GM18868 (cell line): ENCODE measurements at regions not wholly inside any gene's neighbourhood (a gene's known extent, or its start where the extent isn't known, plus 50 kb on each side); places are given as distances from the start of the nearest gene placed in this dataset.
"Not testable (repeated sequence)": the region's sequence is repeated elsewhere in the genome, so short reads cannot be mapped to it uniquely, and the experiment has no call there.

Experiments used
- ATAC-seq: cut with Tn5 transposase; IDR thresholded peaks from one replicate; pipeline ENCODE4 v1.9.1; 2021; ENCODE audit warnings: mild to moderate bottlenecking, moderate library complexity; ENCODE audit not compliant: unreplicated experiment

DNA sequence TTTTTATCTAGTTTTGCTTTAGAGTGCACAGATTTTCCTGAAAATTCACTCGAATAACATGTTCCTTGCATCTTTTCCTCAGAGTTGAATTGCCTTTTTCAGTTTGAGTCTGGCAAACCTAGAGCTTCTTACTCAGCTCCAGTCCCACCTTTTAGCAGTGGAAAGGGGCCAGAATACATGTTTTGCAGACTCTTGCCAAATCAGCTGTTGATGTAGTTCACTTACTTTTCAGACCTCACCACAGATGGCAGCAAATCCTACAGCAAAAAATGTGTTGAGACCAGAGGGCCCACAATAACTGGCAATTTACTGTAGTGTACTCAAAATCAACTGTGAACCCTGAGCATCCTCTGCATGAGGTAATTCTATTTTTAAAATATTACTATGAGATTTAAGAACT is 545.2 kb upstream of the ACO1 start:
- ATAC-seq, result no peak

DNA sequence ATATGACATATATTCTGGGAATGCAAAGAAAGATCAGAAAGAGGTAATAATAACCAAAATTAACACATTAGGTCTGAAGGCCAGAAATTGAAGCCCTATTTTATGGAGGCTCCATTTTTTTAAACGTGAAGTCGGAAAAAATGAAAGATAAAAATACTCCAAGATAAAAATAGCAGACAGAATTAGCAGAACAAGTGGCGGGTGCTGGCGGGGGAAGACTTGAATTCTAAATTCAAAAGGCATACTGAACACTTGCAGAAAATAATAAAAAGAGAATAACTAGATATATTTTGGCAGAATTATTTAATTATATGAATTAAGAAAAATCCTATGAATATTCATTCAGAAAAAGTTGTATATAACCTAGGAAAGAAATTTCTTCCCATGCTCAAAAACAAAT is 543.7 kb upstream of the ACO1 start:
- ATAC-seq, result no peak

DNA sequence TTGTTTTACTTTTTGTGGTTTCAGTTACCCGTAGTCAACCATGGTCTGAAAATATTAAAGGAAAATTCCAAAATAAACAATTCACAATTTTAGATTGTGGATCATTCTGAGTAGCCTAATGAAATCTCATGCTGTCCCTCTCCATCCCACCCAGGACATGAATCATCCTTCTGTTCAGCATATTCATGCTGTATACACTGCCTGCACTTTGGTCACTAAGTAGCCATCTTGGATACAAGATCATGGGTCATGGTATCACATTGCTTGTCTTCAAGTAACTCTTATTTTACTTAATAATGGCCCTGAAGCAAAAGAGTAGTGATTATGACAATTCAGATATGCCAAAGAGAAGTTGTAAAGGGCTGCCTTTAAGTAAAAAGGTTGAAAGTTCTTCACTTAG is 536.5 kb upstream of the ACO1 start:
- no peak for ATAC-seq

DNA sequence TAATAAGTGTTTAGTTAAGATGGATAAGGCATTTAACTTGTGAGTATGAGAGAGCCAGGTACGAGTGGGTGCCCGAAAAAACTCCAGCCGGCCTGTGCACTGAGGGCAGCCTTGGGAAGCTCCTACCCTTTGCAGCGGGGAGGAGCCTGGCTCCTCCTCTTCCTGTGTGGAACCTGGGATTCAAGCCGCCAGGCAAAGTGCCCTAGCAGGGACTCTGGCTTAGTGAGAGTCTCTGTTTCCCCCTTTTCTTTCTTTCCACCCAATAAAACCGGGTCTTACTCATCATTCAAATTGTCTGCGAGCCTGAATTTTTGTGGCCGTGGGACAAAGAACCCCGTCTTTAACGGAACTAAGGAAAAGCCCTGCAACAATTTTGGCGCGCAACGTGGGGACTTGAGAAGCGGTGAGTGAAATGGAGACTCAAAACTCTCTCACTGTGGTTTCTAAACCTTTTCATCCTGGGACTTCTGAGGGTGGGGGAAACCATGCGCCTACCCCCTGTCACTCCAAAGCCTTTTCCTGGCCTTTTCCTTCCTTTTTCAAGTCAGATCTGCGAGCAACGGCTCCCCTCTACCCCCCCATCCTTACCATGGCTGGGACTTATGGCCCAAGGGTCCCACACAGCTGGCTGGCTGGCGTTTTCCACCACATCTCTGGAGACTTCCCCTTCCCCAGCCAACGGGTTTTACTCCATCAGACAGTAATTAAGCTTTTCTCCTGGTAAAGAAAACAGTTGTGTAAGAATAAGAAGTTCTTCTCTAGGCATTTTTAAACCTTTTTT is 535.7 kb upstream of the ACO1 start:
- ATAC-seq, result no peak

DNA sequence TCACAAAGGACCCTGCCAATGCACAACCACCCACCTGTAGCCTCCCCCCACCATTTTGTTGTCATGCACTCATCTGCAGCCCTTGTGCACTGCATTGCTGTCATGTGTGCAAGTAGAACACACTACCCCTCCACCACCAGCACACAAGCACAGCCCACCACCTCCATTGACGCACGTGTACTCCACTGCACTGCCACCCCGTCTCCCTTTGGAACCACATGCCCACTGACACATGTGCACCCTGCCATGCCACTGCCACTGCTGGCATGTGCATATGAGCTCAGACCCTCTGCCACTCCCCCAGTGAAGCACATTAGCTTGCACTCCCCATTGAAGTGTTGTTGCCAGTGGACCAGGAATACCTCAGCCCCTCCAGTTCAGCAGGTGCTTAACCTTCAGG is 530.3 kb upstream of the ACO1 start:
- ATAC-seq, result no peak

DNA sequence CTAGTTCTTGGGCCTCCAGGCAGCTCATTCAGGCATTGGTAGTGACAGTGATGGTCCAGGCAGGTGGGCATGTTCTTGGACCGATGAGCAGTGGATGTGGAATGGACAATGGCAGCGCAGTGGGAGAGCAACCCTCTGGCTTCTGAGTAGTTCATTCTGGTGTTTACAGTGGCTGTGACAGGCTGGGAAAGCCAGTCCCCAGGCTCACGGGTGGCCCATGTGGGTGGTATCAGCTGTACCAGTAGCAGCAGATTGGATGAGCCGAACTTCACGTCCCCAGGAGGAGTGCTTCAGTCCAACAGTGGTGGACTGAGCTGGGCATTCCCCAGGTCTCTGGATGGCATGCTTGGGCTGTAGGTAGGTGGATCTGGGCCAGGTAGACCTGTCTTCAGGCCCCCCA is 515.6 kb upstream of the ACO1 start:
- no peak for ATAC-seq

DNA sequence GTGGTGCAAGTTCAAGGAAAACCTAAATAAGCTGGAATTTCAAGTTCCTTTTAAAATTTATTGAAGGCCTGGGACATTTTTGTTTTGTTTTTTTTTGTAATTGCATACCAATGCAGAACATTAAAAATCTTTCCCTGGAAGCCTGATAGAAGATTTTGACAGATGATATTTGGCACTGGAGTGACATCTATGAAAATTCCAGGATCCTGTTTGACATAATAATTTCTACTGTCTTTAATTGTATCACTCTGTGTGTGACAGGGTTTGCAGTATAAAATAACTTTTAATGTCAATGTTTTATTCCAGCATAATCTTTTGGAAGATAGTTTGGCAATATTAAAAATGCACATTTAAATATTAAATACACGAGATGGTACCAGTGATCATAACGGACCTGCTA is 514.2 kb upstream of the ACO1 start:
- no peak for ATAC-seq

DNA sequence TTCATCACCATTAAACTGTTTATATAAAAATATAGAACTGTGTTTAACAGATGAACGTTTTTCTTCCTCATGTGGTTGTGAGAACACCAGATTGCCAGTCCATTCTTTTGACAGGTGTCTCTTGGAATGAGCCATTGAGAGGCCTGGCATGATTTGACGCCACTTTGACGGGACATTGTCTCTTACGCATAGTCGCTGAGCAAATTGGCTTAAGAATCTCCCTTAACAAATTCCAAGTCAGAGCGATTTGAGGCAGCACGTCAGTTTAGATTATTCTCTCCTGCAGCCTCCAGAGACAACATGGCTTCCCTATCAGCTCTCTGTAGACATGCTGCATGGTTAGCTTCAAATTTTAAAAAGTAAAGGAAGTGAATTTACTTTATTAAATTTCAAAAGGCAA is 510.7 kb upstream of the ACO1 start:
- ATAC-seq, result no peak

DNA sequence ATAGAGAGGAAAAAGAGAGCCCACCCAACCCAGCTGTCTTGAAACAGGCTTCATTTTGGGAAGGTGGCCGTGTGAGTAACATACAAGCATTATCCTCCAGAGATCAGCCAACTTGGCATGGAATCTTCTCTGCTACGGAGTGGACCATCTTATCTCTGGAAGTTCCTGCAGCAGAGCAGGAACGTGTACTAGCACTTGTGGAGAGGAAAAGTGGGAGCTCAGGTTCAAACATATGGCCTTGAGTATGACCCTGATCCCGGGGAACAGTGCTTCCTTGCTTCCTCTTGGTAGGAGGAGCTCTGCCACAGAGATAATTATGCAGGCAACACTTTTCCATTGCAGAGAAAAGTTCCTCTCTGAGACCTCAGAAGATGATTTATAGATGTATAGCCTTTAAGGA is 490.4 kb upstream of the ACO1 start:
- no peak for ATAC-seq

DNA sequence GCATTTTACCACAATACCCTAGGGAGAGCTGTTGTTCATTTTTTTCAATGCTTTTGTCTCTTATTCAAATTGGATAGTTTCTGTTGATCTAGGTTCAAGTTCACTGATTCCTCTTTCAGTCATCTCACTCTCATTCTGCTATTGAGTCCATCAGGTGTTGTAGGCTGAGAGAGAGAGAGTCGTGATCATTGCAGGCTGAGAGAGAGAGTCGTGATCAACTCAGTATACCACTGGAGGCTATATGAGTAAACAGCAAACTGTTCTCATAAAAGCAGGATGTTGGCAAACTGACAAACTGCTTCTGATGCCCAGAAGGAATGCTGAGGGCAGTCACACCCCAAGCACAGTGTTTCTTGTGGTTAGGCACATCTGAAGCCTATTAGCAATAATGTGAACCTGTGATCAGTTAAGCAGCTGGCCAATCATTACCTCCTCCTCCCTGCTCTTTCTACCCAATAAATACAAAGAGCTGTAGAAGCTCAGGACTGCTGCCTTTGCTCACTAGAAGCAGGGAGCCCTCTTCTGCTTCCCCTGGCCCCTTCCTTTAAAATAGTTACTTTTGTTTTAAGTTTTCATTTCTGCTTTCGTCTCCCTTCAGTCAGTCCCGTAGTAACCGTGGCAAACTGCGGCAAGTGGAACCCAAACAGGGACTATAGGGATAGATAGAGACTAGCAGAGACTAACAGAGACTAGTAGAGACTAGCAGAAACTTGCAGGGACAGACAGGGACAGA is 476.1 kb upstream of the ACO1 start:
- ATAC-seq, result peak; percentile 86

DNA sequence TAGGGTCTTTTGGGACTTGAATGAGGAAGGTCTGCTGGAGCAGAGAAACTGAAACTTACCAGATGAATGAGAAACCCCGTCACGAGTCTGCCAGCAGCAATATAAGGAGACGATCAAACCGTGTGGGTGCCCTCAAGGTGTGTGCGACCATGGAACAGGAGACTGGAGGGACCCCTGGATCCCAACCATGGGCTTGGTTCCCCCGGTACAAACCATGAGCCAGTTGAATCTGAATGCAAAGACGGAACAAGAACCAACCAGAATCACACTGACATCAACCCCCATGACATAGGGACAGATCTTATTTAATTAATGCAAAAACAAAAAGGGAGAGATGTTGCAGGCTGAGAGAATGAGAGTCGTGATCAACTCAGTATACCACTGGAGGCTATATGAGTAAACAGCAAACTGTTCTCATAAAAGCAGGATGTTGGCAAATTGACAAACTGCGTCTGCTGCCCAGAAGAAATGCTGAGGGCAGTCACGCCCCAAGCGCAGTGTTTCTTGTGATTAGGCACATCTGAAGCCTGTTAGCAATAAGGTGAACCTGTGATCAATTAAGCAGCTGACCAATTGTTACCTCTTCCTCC is 475.5 kb upstream of the ACO1 start:
- ATAC-seq, result peak; percentile 41

DNA sequence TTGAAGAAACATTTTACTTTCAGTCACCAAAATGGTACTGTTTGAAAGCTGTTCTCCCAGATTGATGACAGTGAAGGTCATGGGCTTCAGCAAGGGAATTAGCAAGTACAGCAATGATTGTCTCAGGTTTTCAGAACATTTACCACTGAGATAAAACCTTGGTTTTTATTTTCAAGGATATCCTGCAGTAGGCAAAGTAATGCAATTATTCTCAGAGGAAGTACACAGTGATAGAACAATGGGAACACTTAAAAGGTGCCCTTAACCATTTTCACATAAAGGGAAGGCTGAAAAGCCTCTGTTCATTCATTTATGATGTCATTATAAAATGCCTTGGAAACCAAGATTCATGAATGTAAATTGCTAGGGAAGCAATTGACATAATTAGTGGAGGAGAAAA is 471.8 kb upstream of the ACO1 start:
- no peak for ATAC-seq

DNA sequence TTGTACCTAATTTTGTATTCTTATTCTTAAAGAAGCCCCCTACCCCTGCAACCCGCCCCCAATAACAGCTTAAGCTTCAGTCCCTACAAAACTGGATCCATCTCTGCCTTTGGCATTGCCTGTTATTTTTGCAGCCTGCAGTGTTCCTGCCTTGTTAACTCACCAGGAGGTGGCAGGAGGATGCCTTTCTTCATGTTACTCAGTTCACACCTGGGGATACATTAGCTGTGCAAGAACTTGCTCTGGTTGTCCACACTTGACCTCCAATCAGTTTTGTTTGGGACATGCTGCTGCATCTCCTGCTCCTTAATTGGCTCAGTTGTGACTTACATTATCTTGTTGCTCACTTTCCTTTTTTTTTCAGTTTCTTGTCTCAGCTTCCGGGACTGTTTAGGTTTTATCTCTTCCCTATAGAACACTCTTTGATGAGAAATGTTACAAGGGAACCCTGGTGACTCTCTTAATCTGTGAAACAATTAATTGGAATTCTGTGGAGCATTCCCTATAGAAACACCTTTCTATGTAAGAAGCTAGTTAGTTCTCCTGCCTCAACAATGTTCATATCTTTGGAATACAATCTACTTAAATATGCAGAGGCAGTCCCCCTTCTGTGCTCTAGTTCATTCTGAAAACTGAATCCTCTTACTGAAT is 467.7 kb upstream of the ACO1 start:
- no peak for ATAC-seq

DNA sequence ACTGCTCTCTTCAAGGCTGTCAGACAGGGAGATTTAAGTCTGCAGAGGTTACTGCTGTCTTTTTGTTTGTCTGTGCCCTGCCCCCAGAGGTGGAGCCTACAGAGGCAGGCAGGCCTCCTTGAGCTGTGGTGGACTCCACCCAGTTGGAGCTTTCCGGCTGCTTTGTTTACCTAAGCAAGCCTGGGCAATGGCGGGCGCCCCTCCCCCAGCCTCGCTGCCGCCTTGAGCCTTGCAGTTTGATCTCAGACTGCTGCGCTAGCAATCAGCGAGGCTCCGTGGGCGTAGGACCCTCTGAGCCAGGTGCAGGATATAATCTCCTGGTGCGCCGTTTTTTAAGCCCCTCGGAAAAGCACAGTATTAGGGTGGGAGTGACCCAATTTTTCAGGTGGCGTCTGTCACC is 446.7 kb upstream of the ACO1 start:
- ATAC-seq, result not testable (repeated sequence)

DNA sequence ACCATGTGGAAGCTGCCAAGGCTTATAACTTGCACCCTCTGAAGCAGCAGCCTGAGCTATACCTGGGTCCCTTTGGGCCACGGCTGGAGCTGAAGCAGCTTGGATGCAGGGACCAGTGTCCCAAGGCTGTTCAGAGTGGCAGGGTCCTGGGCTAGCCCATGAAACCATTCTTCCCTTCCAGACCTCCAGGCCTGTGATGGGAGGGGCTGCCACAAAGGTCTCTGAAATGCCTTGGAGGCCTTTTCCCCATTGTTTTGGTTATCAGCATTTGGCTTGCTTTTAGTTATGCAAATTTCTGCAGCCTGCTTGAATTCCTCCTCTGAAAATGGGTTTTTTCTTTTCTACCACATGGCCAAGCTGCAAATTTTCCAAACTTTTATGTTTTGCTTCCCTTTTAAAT is 433.7 kb upstream of the ACO1 start:
- no peak for ATAC-seq

DNA sequence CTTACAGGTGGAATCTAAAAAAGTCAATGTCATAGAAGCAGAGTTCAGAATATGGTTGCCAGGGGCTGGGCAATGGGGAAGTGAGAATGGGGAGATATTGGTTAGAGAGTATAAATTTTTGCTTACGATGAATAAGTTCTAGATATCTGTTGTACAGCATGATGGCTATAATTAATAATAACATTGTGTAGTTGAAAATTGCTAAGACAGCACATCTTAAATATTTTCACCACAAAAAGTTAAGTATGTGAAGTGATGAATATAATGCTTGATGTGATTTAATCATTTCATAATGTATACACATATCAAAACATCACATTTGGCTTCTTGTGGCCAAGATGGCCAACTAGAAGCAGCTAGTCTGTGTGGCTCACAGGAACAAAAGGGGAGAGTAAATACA is 425.9 kb upstream of the ACO1 start:
- ATAC-seq, result no peak

DNA sequence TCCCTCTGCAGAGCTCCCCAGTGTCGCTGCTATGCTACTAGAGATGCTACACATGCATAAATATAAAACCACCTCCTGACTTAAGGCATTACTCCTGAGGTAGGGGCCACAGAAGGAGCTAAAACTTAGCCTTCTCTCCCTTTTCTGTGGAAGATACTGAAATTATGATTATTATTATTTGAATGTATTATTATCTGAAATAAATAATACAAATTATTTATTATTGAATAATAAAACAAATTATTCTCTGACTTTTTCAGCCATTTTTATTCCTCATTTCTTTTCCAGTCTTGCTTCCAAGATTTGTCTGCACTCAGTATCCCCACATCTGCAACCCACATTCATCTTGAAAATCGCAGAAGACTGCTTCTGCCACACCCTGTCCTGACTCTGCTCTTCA is 414.9 kb upstream of the ACO1 start:
- no peak for ATAC-seq

DNA sequence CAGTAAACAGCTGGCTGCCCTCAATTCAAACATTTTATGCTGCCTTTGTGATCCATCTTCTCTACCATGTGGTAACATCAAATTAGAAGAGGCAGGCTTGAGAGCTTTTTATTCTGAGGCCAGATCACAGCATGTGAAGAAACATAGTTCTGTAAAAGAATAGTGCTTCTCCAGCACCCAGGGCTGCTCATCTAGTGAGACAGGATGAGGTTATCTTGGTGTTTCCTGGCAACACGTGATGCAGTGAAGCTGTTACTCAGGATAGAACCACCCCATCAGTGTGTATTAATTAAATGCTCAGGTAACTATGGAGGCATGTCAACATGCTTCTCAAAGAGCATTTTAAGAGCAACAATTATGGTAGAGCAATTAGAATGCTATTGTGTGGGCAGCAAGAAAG is 400.5 kb upstream of the ACO1 start:
- no peak for ATAC-seq

DNA sequence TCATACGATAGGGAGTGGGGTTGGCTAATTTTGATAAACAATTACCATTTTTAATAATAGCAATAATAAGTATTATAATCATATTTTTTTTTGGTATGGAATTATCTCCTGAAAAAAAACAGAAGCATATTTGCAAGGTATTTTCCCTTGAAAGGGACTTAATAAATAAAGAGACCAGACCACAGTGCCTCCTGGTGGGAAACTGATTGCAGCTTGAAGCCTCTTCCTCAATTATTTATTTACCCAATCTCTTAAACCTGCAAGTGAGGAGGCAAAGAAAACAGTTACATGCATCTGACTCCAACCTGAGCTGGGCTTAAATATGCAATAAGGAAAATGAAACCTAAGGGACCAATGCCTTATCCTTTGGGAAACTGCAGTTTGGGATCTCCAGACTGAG is 388.1 kb upstream of the ACO1 start:
- ATAC-seq, result no peak

DNA sequence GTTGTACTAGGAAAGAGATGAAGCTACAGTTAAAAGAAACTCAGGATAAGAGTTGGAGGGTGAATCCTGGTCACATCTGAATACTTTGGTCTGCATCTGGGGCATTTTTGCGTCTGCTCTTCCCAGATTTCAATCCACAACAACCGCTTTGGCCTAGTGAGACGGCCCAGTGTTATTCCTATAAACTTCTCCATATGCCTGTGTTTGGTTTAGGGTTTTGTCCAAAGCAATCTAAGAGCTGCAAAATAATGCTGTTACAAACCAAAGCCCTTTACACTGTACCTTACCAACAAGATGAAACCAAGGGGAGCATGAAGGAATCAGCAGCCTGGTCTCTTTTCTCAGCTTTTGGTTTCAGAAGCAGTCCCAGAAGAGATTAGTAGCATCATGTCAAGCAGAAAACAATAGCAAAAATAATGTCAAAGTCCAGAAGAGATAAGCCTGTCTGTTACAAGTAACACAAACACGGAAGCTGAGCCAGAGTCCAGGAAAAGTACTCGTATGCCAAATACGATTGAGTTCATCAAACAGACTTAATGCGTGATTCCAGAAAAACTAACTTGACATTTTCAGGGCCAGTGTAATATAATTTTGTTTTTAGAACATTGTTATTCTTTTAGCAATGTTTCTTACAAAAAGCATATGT is 379.9 kb upstream of the ACO1 start:
- ATAC-seq, result no peak

DNA sequence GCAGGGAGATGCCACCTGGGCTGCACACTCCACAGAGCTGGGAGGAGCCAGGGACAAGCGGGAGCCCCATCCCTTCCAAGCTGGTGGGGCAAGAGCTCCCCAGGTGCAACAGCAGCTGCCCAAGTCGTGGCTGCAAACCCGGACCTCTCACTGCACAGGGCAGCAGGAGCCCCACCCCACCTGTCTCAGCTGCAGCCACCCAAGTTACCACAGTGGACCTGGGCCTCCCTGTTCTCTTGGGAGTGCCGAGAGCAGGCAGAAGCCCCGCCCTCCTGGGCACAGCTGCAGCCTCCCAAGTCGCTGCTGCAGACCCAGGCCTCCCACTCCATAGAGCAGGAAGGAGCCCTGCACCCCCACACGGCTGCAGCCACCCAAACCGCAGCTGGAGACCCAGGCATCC is 374.1 kb upstream of the ACO1 start:
- ATAC-seq, result no peak
